GM12874 (cell line): ENCODE measurements at regions not wholly inside any gene's neighbourhood (a gene's known extent, or its start where the extent isn't known, plus 50 kb on each side); places are given as distances from the start of the nearest gene placed in this dataset.

Source experiments
- CTCF ChIP-seq: IDR thresholded peaks from 2 replicates; pipeline ENCODE4 v1.5.1; 2011; ENCODE audit warnings: low read depth, mild to moderate bottlenecking, control low read depth, low read length, moderate library complexity; ENCODE audit not compliant: insufficient read depth

GRCh38 chr4:130266814-130267213 lies 1170.9 kb downstream of the C4orf33 start:
- TF ChIP-seq CTCF, result no peak

- no peak for TF ChIP-seq CTCF
These were observed 1192.6 kb downstream of the C4orf33 start for GRCh38 chr4:130288576-130288975.

GRCh38 chr4:130293692-130294091 lies 1197.7 kb downstream of the C4orf33 start:
- no peak for TF ChIP-seq CTCF

GRCh38 chr4:130296448-130296847 lies 1200.5 kb downstream of the C4orf33 start:
- TF ChIP-seq CTCF, result no peak

- peak; percentile 38; the same call in 1 of the 2 replicates for TF ChIP-seq CTCF
These were observed 1210.6 kb downstream of the C4orf33 start for GRCh38 chr4:130306566-130306965.

GRCh38 chr4:130309221-130309620 lies 1213.3 kb downstream of the C4orf33 start:
- TF ChIP-seq CTCF, result no peak

GRCh38 chr4:130322439-130322838 lies 1226.5 kb downstream of the C4orf33 start:
- no peak for TF ChIP-seq CTCF

GRCh38 chr4:130329036-130329435 lies 1233.1 kb downstream of the C4orf33 start:
- no peak for TF ChIP-seq CTCF
